ENCODE measurements at regions not wholly inside any gene's neighbourhood (a gene's known extent, or its start where the extent isn't known, plus 50 kb on each side); places are given as distances from the start of the nearest gene placed in this dataset.

GRCh38 chr16:76749780-76750375 lies 441.1 kb upstream of the MON1B start:
- H3K27me3 ChIP-seq, result no peaks in the 10 kb centered on the region
- 63 to 77% methylated on average over 3 of the region's 3 CpGs for WGBS, 2 donors
- no peaks in the 10 kb centered on the region for H3K9me3 ChIP-seq
- H3K4me3 ChIP-seq, result no peak overlapping the region
- no peaks in the 10 kb centered on the region for H3K36me3 ChIP-seq
- TF ChIP-seq CTCF (IDR thresholded peaks at IDR 0.05) (no peak), POLR2A (IDR thresholded peaks at IDR 0.05) (no peak)
- no peak for DNase-seq
- no peak overlapping the region for H3K27ac ChIP-seq
- intact Hi-C loops (cut with DNase I), result no loop called here
- no peaks in the 10 kb centered on the region for H3K4me1 ChIP-seq

- H3K36me3 ChIP-seq, result no peaks in the 10 kb centered on the region
- H3K27ac ChIP-seq, result no peak overlapping the region
- intact Hi-C loops (cut with DNase I), result no loop called here
- no peaks in the 10 kb centered on the region for H3K4me1 ChIP-seq
- 57% methylated on average over 3 of the region's 3 CpGs for WGBS, 2 donors
- H3K9me3 ChIP-seq, result no peaks in the 10 kb centered on the region
- no peaks in the 10 kb centered on the region for H3K27me3 ChIP-seq
- no peak for DNase-seq
- no peak for TF ChIP-seq POLR2A (IDR thresholded peaks at IDR 0.05)
- TF ChIP-seq CTCF (IDR thresholded peaks at IDR 0.05), result no peak
- H3K4me3 ChIP-seq, result no peak overlapping the region
Measured at GRCh38 chr16:76755496-76755895, 435.5 kb upstream of the MON1B start.

GRCh38 chr16:76756423-76756822 lies 434.6 kb upstream of the MON1B start:
- no peaks in the 10 kb centered on the region for H3K27me3 ChIP-seq
- H3K9me3 ChIP-seq, result no peaks in the 10 kb centered on the region
- TF ChIP-seq POLR2A (IDR thresholded peaks at IDR 0.05) (no peak), CTCF (IDR thresholded peaks at IDR 0.05) (no peak)
- H3K4me3 ChIP-seq, result no peak overlapping the region
- H3K27ac ChIP-seq, result no peak overlapping the region
- DNase-seq, result no peak
- H3K36me3 ChIP-seq, result no peaks in the 10 kb centered on the region
- H3K4me1 ChIP-seq, result no peaks in the 10 kb centered on the region
- intact Hi-C loops (cut with DNase I), result no loop called here

GRCh38 chr16:76756951-76757350 lies 434.0 kb upstream of the MON1B start:
- Histone ChIP-seq H3K27ac (no peak overlapping the region), H3K4me3 (no peak overlapping the region), H3K4me1 (no peaks in the 10 kb centered on the region), H3K9me3 (no peaks in the 10 kb centered on the region), H3K36me3 (no peaks in the 10 kb centered on the region), H3K27me3 (no peaks in the 10 kb centered on the region)
- intact Hi-C loops (cut with DNase I), result no loop called here
- TF ChIP-seq POLR2A (IDR thresholded peaks at IDR 0.05) (no peak), CTCF (IDR thresholded peaks at IDR 0.05) (no peak)
- DNase-seq, result no peak

GRCh38 chr16:76766538-76766937 lies 424.5 kb upstream of the MON1B start:
- H3K36me3 ChIP-seq, result no peaks in the 10 kb centered on the region
- no peak overlapping the region for H3K27ac ChIP-seq
- no peak for TF ChIP-seq POLR2A (IDR thresholded peaks at IDR 0.05)
- TF ChIP-seq CTCF (IDR thresholded peaks at IDR 0.05), result no peak
- peaks cover 0 to 22% (median 8%) of the 10 kb centered on the region in 3 donors for H3K9me3 ChIP-seq
- no peak for DNase-seq
- intact Hi-C loops (cut with DNase I), result no loop called here
- H3K27me3 ChIP-seq, result no peaks in the 10 kb centered on the region
- H3K4me1 ChIP-seq, result no peaks in the 10 kb centered on the region
- H3K4me3 ChIP-seq, result no peak overlapping the region
